ENCODE measurements at regions not wholly inside any gene's neighbourhood (a gene's known extent, or its start where the extent isn't known, plus 50 kb on each side); places are given as distances from the start of the nearest gene placed in this dataset.

- TF ChIP-seq CTCF (IDR thresholded peaks at IDR 0.05) (no peak), EZH2 (IDR thresholded peaks at IDR 0.05; ENCODE audit: borderline replicate concordance, insufficient read depth, low read depth, low read length, poor library complexity, severe bottlenecking) (no peak)
These were observed 149.2 kb upstream of the GYPC start for GRCh38 chr2:126506786-126507185.
